ENCODE measurements at regions not wholly inside any gene's neighbourhood (a gene's known extent, or its start where the extent isn't known, plus 50 kb on each side); places are given as distances from the start of the nearest gene placed in this dataset.

DNA sequence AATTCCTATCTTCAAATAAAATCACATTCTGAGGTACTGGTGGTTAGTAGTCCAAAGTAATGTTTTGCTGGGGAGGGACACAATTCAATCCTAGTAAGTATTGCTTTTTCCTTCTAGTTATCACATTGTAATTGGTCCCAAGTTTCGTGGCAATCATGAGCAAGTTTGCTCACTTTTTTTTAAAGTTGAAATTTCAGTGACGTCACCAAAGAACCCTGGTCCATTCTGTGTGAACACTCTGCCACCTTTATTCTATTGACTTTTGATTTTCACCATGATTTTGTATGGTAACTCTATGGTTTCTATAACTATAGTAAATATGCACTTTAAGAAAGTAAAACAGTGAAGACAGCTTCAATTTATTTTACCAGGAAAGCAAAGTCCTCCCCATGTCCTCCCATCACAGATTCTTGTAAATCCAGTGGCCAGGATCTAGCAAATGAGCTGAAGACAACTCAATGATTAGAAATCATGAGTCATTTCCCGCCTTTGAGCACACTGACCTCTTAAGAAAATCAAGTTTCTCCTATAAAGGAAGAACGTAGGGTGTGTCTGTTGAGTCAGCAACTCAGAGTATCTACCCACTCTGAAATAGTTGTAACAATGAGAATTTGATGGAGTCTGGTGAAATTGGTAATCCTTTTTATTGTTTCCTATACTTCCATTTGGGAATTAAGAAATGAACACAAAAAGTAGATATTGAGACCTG is 1306.6 kb upstream of the PABPC4L start:
- TF ChIP-seq, protein P1, sequence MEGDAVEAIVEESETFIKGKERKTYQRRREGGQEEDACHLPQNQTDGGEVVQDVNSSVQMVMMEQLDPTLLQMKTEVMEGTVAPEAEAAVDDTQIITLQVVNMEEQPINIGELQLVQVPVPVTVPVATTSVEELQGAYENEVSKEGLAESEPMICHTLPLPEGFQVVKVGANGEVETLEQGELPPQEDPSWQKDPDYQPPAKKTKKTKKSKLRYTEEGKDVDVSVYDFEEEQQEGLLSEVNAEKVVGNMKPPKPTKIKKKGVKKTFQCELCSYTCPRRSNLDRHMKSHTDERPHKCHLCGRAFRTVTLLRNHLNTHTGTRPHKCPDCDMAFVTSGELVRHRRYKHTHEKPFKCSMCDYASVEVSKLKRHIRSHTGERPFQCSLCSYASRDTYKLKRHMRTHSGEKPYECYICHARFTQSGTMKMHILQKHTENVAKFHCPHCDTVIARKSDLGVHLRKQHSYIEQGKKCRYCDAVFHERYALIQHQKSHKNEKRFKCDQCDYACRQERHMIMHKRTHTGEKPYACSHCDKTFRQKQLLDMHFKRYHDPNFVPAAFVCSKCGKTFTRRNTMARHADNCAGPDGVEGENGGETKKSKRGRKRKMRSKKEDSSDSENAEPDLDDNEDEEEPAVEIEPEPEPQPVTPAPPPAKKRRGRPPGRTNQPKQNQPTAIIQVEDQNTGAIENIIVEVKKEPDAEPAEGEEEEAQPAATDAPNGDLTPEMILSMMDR (IDR thresholded peaks at IDR 0.05; ENCODE audit: poor library complexity), result no peak
- TF ChIP-seq EZH2phosphoT487 (IDR thresholded peaks at IDR 0.05; ENCODE audit: low read depth, severe bottlenecking, unreplicated experiment), result no peak
- TF ChIP-seq EZH2 (IDR thresholded peaks at IDR 0.05; ENCODE audit: borderline replicate concordance), result no peak
